RPMI7951 (cell line): ENCODE measurements at regions not wholly inside any gene's neighbourhood (a gene's known extent, or its start where the extent isn't known, plus 50 kb on each side); places are given as distances from the start of the nearest gene placed in this dataset.
"Not testable (repeated sequence)": the region's sequence is repeated elsewhere in the genome, so short reads cannot be mapped to it uniquely, and the experiment has no call there.

Experiments used
- DNase-seq: peaks from one replicate; pipeline ENCODE4 v3.0.0-alpha.2; 2012; ENCODE audit warnings: low read depth

GRCh38 chr1:103469801-103470200 lies 55.7 kb upstream of the RNPC3 start:
- DNase-seq = no peak

- DNase-seq = no peak
Measured at GRCh38 chr1:103467100-103467499, 58.4 kb upstream of the RNPC3 start.

- peak; percentile 3 for DNase-seq
Measured at GRCh38 chr1:103461161-103462105, 64.1 kb upstream of the RNPC3 start.

- DNase-seq = no peak
Measured at GRCh38 chr1:103460511-103460910, 65.0 kb upstream of the RNPC3 start.

- peak; percentile 59 for DNase-seq
Measured at GRCh38 chr1:103459346-103459745, 66.2 kb upstream of the RNPC3 start.

GRCh38 chr1:103457886-103458455 lies 67.5 kb upstream of the RNPC3 start:
- DNase-seq = no peak

- DNase-seq = no peak
Measured at GRCh38 chr1:103448560-103448959, 76.9 kb upstream of the RNPC3 start.

- no peak for DNase-seq
Measured at GRCh38 chr1:103447471-103447870, 78.0 kb upstream of the RNPC3 start.

- no peak for DNase-seq
Measured at GRCh38 chr1:103441342-103441741, 84.2 kb upstream of the RNPC3 start.

GRCh38 chr1:103436568-103437100 lies 88.9 kb upstream of the RNPC3 start:
- DNase-seq = not testable (repeated sequence)

GRCh38 chr1:103435443-103435842 lies 90.1 kb upstream of the RNPC3 start:
- no peak for DNase-seq

- DNase-seq = no peak
Measured at GRCh38 chr1:103424650-103425049, 100.8 kb upstream of the RNPC3 start.

GRCh38 chr1:103416681-103417286 lies 108.7 kb upstream of the RNPC3 start:
- DNase-seq = no peak

GRCh38 chr1:103387898-103388297 lies 137.6 kb upstream of the RNPC3 start:
- DNase-seq = no peak

- no peak for DNase-seq
Measured at GRCh38 chr1:103373991-103374390, 151.5 kb upstream of the RNPC3 start.

GRCh38 chr1:103372866-103373265 lies 152.6 kb upstream of the RNPC3 start:
- DNase-seq = no peak

GRCh38 chr1:103371234-103371633 lies 154.3 kb upstream of the RNPC3 start:
- DNase-seq = no peak

- no peak for DNase-seq
Measured at GRCh38 chr1:103367186-103367585, 158.3 kb upstream of the RNPC3 start.

- no peak for DNase-seq
Measured at GRCh38 chr1:103365860-103366569, 159.5 kb upstream of the RNPC3 start.

GRCh38 chr1:103363008-103363365 lies 162.5 kb upstream of the RNPC3 start:
- no peak for DNase-seq

GRCh38 chr1:103362348-103363007 lies 163.0 kb upstream of the RNPC3 start:
- DNase-seq = no peak
